SK-N-SH (cell line): ENCODE measurements at regions not wholly inside any gene's neighbourhood (a gene's known extent, or its start where the extent isn't known, plus 50 kb on each side); places are given as distances from the start of the nearest gene placed in this dataset.

Experiments
- CTCF ChIA-PET: fragments of 300-600, 350-600 bp; formaldehyde crosslinking; extraction: SDS; loops from one replicate; lab custom pipeline; 2021; lab: Yijun Ruan, JAX
- POLR2A ChIA-PET: fragments of 350-600 bp; sonication (Branson Sonifier 250); formaldehyde crosslinking; extraction: SDS; loops from one replicate; lab custom pipeline; 2020; ENCODE audit warnings: antibody characterized with exemption, inconsistent platforms; lab: Yijun Ruan, JAX
- DNase-seq: peaks from one replicate; pipeline ENCODE4 v3.0.0; 2012
- H2AFZ ChIP-seq: fragments of 200-600 bp; sonication (generic); 2 replicates; pipeline ENCODE4 v1.8.1; 2016; ENCODE audit warnings: antibody characterized with exemption, mild to moderate bottlenecking, low read depth
- H3F3A ChIP-seq: fragments of 200-600 bp; sonication (generic); replicated peaks from 2 replicates; pipeline ENCODE3; 2016; ENCODE audit warnings: antibody characterized with exemption, mild to moderate bottlenecking; ENCODE audit not compliant: insufficient read depth
- H3K27ac ChIP-seq, 2 experiments: fragments of 200-500 bp in 1 of 2; fragments of 200-600 bp in 1 of 2; sonication (Bioruptor generic) in 1 of 2; sonication (generic), shearing (Covaris generic) in 1 of 2; 2 replicates each; pipeline versions ENCODE4 v1.5.1 to v1.6.1; 2014 to 2016; ENCODE audit warnings: low read depth in 2 of 2, inconsistent platforms in 1 of 2, low read length in 1 of 2, mild to moderate bottlenecking in 1 of 2, mixed read lengths in 1 of 2
- H3K27me3 ChIP-seq: fragments of 200-600 bp; sonication (generic), shearing (Covaris generic); 2 replicates; pipeline ENCODE4 v1.6.1; 2016; ENCODE audit warnings: mixed run types; ENCODE audit not compliant: insufficient read depth
- H3K36me3 ChIP-seq, 2 experiments: fragments of 200-500 bp in 1 of 2; fragments of 200-600 bp in 1 of 2; sonication (Bioruptor generic) in 1 of 2; sonication (generic) in 1 of 2; replicated peaks in 1 of 2; 2 replicates each; pipeline versions ENCODE3 to v1.5.1; 2014 to 2016; ENCODE audit warnings: low read length in 1 of 2, mild to moderate bottlenecking in 1 of 2; ENCODE audit not compliant: insufficient read depth in 2 of 2, control insufficient read depth in 1 of 2
- H3K4me1 ChIP-seq, 2 experiments: fragments of 200-500 bp in 1 of 2; fragments of 200-600 bp in 1 of 2; sonication (Bioruptor generic) in 1 of 2; sonication (generic), shearing (Covaris generic) in 1 of 2; 2 replicates each; pipeline versions ENCODE4 v1.5.1 to v1.6.1; 2014 to 2016; ENCODE audit warnings: low read depth in 1 of 2, low read length in 1 of 2, mixed run types in 1 of 2; ENCODE audit not compliant: insufficient read depth in 2 of 2, control insufficient read depth in 1 of 2
- H3K4me2 ChIP-seq: fragments of 200-600 bp; sonication (generic), shearing (Covaris generic); 2 replicates; pipeline ENCODE4 v1.6.1; 2017; ENCODE audit warnings: mixed run types
- H3K4me3 ChIP-seq, 2 experiments: fragments of 200-500 bp in 1 of 2; fragments of 200-600 bp in 1 of 2; sonication (Bioruptor generic) in 1 of 2; sonication (generic), shearing (Covaris generic) in 1 of 2; 2 replicates each; pipeline versions ENCODE4 v1.5.1 to v1.8.1; 2014 to 2016; ENCODE audit warnings: low read depth in 2 of 2, inconsistent platforms in 1 of 2, low read length in 1 of 2, mild to moderate bottlenecking in 1 of 2, mixed read lengths in 1 of 2, moderate library complexity in 1 of 2
- H3K79me2 ChIP-seq: fragments of 200-600 bp; sonication (generic); 2 replicates; pipeline ENCODE4 v1.8.1; 2017; ENCODE audit warnings: mild to moderate bottlenecking; ENCODE audit not compliant: insufficient read depth
- H3K9ac ChIP-seq: fragments of 200-600 bp; sonication (generic); 2 replicates; pipeline ENCODE4 v1.6.1; 2017; ENCODE audit warnings: mixed run types
- H3K9me2 ChIP-seq: fragments of 200-600 bp; sonication (generic); 2 replicates; pipeline ENCODE4 v1.6.1; 2017; ENCODE audit warnings: mixed run types
- H3K9me3 ChIP-seq: fragments of 200-600 bp; sonication (generic); 2 replicates; pipeline ENCODE4 v1.6.1; 2017; ENCODE audit warnings: mixed run types, mild to moderate bottlenecking, moderate library complexity
- H4K20me1 ChIP-seq: fragments of 200-600 bp; sonication (generic); 2 replicates; pipeline ENCODE4 v1.6.1; 2017; ENCODE audit warnings: mild to moderate bottlenecking, mixed run types; ENCODE audit not compliant: insufficient read depth
- CHD2 ChIP-seq: fragments of 150-350 bp; IDR thresholded peaks from 2 replicates; pipeline ENCODE4 v1.6.1; 2018; ENCODE audit warnings: low read length; ENCODE audit not compliant: partially characterized antibody
- FOXJ3 ChIP-seq: sonication (generic); formaldehyde crosslinking; IDR thresholded peaks from 2 replicates; pipeline ENCODE4 v1.5.1; 2020; ENCODE audit warnings: mild to moderate bottlenecking, missing genetic modification reagents
- GABPA ChIP-seq: IDR thresholded peaks from 2 replicates; pipeline ENCODE4 v1.4.0; 2012; ENCODE audit warnings: low read depth, mild to moderate bottlenecking
- NFIC ChIP-seq: IDR thresholded peaks from 2 replicates; pipeline ENCODE4 v1.4.0; 2012; ENCODE audit warnings: borderline replicate concordance
- NRF1 ChIP-seq: IDR thresholded peaks from 2 replicates; pipeline ENCODE4 v1.6.1; 2012; ENCODE audit warnings: low read depth, mild to moderate bottlenecking, low read length
- POLR2AphosphoS5 ChIP-seq: IDR thresholded peaks from 2 replicates; pipeline ENCODE4 v1.6.1; 2012; ENCODE audit warnings: low read depth, low read length
- RAD21 ChIP-seq: IDR thresholded peaks from 2 replicates; pipeline ENCODE4 v1.6.1; 2012; ENCODE audit warnings: mild to moderate bottlenecking, low read length
- SMC3 ChIP-seq: IDR thresholded peaks from 2 replicates; pipeline ENCODE4 v1.6.1; 2012; ENCODE audit warnings: low read depth, low read length, improper control_type of control experiment
- TAF1 ChIP-seq: IDR thresholded peaks from 2 replicates; pipeline ENCODE4 v1.6.1; 2012; ENCODE audit warnings: low read depth, mild to moderate bottlenecking, low read length, moderate library complexity, borderline replicate concordance
- YY1 ChIP-seq: IDR thresholded peaks from 2 replicates; pipeline ENCODE4 v1.4.0; 2012; ENCODE audit warnings: low read depth, mild to moderate bottlenecking
- WGBS: methylation state at CpG from one replicate; pipeline ENCODE4 v1.1.6; 2017; ENCODE audit warnings: low lambda C conversion rate; 5-methylcytosine and 5-hydroxymethylcytosine counted together
- TF ChIP-seq, protein P1 (sequence below): IDR thresholded peaks from 2 replicates; pipeline ENCODE4 v1.4.0; 2012; ENCODE audit warnings: low read depth, borderline replicate concordance
- TF ChIP-seq, protein P2 (sequence below): IDR thresholded peaks from 2 replicates; pipeline ENCODE4 v1.4.0; 2012; ENCODE audit warnings: low read depth, borderline replicate concordance
- TF ChIP-seq, protein P3 (sequence below): IDR thresholded peaks from 2 replicates; pipeline ENCODE4; 2012

DNA sequence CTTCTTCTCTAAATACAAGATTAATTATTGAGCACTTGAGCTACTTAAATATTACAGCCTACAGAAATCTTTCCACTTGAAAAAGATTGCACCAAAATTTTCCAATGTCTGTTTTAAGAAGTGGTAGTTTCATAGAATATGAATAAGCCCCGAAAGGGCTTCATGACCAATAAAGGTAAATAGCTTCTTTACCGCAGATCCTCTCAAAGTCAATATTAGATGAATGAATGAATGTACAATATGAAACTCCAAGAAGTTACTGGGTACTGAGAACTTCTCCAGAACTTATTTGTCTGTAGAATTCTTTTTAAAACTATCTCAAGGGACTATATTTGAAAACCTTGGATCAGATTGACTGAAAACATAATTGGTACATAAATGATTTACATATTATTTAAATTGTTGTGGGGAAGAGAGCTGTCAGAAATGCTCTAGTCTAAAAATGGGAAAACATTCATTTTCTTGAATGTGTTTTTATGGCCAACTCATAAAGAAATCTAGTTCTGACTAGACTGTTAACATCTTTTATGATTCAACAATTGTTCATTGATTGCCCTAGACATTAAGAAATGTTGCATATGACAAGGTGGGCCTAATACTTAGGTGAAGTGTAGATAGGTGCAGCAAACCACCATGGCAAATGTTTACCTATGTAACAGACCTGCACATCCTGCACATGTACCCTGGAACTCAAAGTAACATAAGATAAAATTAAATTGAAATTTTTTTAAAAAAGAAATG is 227.0 kb downstream of the SPRY2 start (continued):
- TF ChIP-seq, protein P1, sequence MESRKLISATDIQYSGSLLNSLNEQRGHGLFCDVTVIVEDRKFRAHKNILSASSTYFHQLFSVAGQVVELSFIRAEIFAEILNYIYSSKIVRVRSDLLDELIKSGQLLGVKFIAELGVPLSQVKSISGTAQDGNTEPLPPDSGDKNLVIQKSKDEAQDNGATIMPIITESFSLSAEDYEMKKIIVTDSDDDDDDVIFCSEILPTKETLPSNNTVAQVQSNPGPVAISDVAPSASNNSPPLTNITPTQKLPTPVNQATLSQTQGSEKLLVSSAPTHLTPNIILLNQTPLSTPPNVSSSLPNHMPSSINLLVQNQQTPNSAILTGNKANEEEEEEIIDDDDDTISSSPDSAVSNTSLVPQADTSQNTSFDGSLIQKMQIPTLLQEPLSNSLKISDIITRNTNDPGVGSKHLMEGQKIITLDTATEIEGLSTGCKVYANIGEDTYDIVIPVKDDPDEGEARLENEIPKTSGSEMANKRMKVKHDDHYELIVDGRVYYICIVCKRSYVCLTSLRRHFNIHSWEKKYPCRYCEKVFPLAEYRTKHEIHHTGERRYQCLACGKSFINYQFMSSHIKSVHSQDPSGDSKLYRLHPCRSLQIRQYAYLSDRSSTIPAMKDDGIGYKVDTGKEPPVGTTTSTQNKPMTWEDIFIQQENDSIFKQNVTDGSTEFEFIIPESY = no peak
- TF ChIP-seq TAF1 = no peak
- TF ChIP-seq, protein P2, sequence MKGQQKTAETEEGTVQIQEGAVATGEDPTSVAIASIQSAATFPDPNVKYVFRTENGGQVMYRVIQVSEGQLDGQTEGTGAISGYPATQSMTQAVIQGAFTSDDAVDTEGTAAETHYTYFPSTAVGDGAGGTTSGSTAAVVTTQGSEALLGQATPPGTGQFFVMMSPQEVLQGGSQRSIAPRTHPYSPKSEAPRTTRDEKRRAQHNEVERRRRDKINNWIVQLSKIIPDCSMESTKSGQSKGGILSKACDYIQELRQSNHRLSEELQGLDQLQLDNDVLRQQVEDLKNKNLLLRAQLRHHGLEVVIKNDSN = no peak
- TF ChIP-seq POLR2AphosphoS5 = no peak
- TF ChIP-seq GABPA = no peak
- TF ChIP-seq, protein P3, sequence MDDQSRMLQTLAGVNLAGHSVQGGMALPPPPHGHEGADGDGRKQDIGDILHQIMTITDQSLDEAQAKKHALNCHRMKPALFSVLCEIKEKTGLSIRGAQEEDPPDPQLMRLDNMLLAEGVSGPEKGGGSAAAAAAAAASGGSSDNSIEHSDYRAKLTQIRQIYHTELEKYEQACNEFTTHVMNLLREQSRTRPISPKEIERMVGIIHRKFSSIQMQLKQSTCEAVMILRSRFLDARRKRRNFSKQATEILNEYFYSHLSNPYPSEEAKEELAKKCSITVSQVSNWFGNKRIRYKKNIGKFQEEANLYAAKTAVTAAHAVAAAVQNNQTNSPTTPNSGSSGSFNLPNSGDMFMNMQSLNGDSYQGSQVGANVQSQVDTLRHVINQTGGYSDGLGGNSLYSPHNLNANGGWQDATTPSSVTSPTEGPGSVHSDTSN = no peak
- no peak for TF ChIP-seq NRF1

DNA sequence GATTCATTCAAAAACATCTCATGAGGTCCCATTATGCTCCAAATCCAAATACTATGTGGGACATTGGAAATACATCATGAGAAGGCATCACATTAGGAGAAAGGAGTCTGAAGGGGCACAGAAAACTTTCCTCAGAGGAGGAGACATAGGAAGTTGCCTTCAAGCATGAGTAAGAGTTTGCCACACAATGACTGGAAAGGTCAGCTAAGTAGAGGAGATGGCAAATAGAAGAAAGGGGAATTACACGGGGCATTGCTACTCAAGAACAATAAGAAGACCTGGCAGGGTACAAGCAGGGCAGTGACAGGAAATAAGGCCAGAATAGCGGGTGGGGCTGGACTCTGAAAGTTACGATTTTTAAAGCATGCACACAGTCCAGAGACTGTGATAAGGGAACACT is 231.6 kb downstream of the SPRY2 start:
- Histone ChIP-seq H3K27me3 (no peaks in the 10 kb centered on the region), H4K20me1 (no peaks in the 10 kb centered on the region), H3K36me3 (no peaks in the 10 kb centered on the region), H3K4me1 (no peaks in the 10 kb centered on the region; a peak in 1 of 4 replicates), H3K79me2 (no peaks in the 10 kb centered on the region), H3K9ac (no peak overlapping the region), H3K4me2 (no peak overlapping the region), H3K9me2 (no peaks in the 10 kb centered on the region), H3K27ac (no peak overlapping the region), H3K9me3 (no peaks in the 10 kb centered on the region), H2AFZ (no peak overlapping the region; the same call in 1 of the 2 replicates), H3F3A (no peaks in the 10 kb centered on the region), H3K4me3 (no peak overlapping the region)
- 57% methylated on average over 3 of the region's 3 CpGs for WGBS
- TF ChIP-seq CHD2 = no peak
- no peak for TF ChIP-seq SMC3
- TF ChIP-seq YY1 = no peak
- TF ChIP-seq, protein P3 = no peak
- no peak for TF ChIP-seq FOXJ3 (CRISPR knock-in tag)
- TF ChIP-seq RAD21 = no peak
- TF ChIP-seq NFIC = no peak
- POLR2A ChIA-PET = no interaction called here
- DNase-seq = no peak
- CTCF ChIA-PET = no interaction called here
